ENCODE measurements at regions not wholly inside any gene's neighbourhood (a gene's known extent, or its start where the extent isn't known, plus 50 kb on each side); places are given as distances from the start of the nearest gene placed in this dataset.
A peak's percentile ranks its signal among the peaks of the same experiment; 100 is the strongest.

DNA sequence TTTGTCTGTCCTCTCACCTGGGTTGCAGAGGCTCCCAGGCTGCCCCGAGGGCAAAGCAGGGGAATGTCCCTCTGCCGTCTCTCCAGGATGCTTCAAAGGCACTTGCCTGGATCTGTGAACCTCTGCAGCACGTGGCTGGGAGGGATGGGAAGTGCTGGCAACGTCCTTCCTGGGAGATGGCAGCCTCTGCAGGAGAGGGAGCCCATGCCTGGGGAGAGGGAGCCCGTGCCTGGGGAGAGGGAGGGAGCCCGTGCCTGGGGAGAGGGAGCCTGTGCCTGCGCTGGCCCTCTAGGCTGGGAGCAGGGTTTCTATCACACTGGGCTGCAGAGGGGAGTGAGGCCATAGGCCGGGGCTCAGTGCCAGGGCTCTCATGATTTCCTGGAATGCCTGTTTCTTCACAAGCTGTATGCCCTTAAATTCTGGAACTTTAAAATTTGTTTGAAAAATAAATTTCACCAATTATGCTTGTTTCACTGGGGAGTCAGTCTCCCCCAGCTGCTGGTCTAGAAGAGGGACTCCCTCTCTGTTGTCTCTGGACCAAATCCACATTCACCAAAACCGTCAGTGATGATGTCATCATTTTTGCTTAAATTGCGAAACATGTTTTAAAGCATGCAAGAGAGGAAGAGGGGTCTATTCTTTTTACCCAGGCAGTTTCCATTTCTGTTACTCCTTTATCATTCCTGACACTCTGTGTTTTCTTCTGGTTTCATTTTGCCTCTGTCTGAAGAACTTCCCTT, 135.7 kb downstream of the DNAJB6 start:
- no peak overlapping the region for H3K4me3 ChIP-seq (ENCODE audit: low read length)
- TF ChIP-seq, protein P1, sequence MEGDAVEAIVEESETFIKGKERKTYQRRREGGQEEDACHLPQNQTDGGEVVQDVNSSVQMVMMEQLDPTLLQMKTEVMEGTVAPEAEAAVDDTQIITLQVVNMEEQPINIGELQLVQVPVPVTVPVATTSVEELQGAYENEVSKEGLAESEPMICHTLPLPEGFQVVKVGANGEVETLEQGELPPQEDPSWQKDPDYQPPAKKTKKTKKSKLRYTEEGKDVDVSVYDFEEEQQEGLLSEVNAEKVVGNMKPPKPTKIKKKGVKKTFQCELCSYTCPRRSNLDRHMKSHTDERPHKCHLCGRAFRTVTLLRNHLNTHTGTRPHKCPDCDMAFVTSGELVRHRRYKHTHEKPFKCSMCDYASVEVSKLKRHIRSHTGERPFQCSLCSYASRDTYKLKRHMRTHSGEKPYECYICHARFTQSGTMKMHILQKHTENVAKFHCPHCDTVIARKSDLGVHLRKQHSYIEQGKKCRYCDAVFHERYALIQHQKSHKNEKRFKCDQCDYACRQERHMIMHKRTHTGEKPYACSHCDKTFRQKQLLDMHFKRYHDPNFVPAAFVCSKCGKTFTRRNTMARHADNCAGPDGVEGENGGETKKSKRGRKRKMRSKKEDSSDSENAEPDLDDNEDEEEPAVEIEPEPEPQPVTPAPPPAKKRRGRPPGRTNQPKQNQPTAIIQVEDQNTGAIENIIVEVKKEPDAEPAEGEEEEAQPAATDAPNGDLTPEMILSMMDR (conservative IDR thresholded peaks at IDR 0.05; ENCODE audit: low read depth, low read length): no peak
- no peak for DNase-seq (ENCODE audit: low read depth)

DNA sequence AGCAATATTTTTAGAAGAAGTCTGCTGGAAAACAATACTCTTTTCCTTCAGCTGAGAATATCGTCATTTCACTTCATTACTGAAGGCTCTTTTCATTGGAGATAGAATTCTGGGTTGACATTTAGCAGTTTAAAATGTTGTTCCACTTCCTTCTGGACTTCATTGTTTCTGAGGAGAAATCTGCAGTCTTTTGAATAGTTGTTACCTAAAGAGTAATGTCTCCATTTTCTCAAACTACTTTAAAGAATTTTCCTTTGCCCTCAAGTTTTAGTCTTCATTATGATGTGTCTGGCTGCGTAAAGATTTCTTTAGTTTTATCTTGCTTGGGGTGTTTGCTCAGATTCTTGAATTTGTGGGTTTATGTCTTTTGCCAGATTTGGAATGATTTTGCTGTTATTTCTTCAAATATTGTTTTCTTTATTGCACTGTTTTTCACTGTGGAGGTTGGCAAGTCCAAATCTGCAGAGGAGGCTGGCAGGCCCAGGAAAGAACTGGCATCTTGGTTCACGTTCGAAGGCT, 136.3 kb downstream of the DNAJB6 start:
- no peak overlapping the region for H3K4me3 ChIP-seq (ENCODE audit: low read length)
- TF ChIP-seq, protein P1 (conservative IDR thresholded peaks at IDR 0.05; ENCODE audit: low read depth, low read length): no peak
- no peak for DNase-seq (ENCODE audit: low read depth)

DNA sequence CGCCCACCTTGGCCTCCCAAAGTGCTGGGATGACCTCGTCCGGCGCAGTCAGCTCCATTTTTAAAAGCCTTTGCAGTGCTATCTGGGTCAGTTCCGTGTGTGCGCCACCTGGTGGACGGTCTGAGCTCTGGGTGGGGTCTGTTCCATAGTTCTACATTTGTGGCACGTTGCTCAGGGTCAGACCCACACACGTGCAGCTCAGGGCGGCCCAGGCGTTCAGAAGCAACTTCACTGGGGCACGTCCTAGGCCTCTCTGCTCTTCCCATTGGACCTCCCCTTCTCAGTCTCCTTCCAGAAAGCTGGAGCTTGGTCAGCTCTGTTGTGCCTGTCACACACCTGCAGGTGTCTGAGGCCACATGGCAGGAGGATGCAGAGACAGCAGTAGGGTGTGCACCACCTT, 137.9 kb downstream of the DNAJB6 start:
- DNase-seq (ENCODE audit: low read depth): no peak

DNA sequence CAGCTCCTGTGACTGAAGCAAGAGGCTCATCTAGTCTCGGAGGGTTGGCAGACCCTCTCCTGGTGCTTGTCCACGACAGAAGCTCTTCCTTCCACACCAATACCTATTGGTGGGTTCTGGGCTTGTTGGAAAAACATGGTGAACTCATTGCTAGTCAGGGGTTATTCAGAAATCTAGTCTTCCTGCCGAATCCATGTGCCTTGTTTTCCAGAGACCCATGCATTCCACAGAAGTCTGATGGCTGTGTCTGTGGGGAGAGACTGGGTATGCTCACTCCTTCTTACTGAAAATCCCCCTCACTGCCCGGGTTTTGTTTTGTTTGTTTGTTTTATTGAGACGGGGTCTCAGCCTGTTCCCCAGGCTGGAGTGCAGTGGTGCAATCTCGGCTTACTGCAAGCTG, 138.3 kb downstream of the DNAJB6 start:
- no peak for DNase-seq (ENCODE audit: low read depth)
- TF ChIP-seq, protein P1 (conservative IDR thresholded peaks at IDR 0.05; ENCODE audit: low read depth, low read length): no peak
- no peak overlapping the region for H3K4me3 ChIP-seq (ENCODE audit: low read length)

More for the DNA sequence above, 137.9 kb downstream of the DNAJB6 start:
- TF ChIP-seq, protein P1 (conservative IDR thresholded peaks at IDR 0.05; ENCODE audit: low read depth, low read length): peak; percentile 31
- H3K4me3 ChIP-seq (ENCODE audit: low read length): no peak overlapping the region

DNA sequence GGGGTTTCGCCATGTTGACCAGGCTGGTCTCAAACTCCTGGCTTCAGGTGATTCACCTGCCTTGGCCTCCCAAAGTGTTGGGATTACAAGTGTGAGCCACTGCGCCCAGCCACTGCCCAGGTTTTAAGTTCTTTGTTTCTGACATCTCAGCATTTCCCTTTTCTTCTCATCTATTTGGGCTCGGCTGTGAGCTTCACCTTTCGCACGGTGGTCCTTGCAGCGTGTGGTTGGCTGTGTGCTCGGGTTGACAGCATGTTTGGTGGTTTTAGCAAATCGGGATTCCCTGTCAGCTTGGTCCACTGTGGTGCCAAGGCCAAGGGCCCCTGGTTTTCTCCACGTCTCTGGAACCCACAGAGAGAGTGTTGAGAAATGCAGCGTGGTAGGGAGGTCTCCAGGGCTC, 138.8 kb downstream of the DNAJB6 start:
- TF ChIP-seq, protein P1 (conservative IDR thresholded peaks at IDR 0.05; ENCODE audit: low read depth, low read length): no peak
- no peak for DNase-seq (ENCODE audit: low read depth)
- no peak overlapping the region for H3K4me3 ChIP-seq (ENCODE audit: low read length)

DNA sequence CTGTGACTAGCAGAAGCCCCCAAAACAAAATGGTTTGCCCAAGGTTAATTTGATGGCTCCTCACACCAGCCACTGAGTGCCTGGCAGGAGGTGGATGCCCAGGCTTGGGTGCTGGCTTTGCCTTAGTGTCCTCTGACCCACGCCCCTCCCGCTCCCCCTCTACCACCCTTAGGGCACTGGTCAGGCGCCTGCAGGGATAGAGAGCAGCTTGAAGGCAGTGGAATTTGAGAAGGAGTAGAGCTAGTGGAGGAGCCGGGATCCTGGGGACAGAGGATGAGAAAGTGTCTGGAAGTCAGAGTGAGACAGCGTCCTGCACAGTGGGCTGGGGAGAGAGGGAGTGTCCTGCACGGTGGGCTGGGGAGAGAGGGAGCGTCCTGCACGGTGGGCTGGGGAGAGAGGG, 139.4 kb downstream of the DNAJB6 start:
- TF ChIP-seq, protein P1 (conservative IDR thresholded peaks at IDR 0.05; ENCODE audit: low read depth, low read length): no peak
- no peak overlapping the region for H3K4me3 ChIP-seq (ENCODE audit: low read length)
- DNase-seq (ENCODE audit: low read depth): no peak
